ENCODE measurements at regions not wholly inside any gene's neighbourhood (a gene's known extent, or its start where the extent isn't known, plus 50 kb on each side); places are given as distances from the start of the nearest gene placed in this dataset.

- H3K4me3 ChIP-seq (ENCODE audit: low read depth in 1 of 2, low read length in 2 of 2) = no peak overlapping the region
- no peak overlapping the region for H3K9ac ChIP-seq (ENCODE audit: low read depth, low read length)
- no peaks in the 10 kb centered on the region for H3K27me3 ChIP-seq (ENCODE audit: insufficient read depth, low read length, poor library complexity)
- no peak overlapping the region for H3K27ac ChIP-seq (ENCODE audit: low read length)
- no peaks in the 10 kb centered on the region for H4K20me1 ChIP-seq (ENCODE audit: insufficient read depth, low read length)
- no peak overlapping the region for H3K4me2 ChIP-seq (ENCODE audit: insufficient read depth, low read length)
- no peak overlapping the region for H2AFZ ChIP-seq (ENCODE audit: low read depth, low read length)
- H3K36me3 ChIP-seq (ENCODE audit: insufficient read depth, low read length) = no peaks in the 10 kb centered on the region
- DNase-seq (no peak), ATAC-seq (ENCODE audit: insufficient read depth, low read depth) (no peak)
- no peaks in the 10 kb centered on the region for H3K9me3 ChIP-seq (ENCODE audit: insufficient read depth, low read length, severe bottlenecking)
- H3K4me1 ChIP-seq (ENCODE audit: insufficient read depth, low read length) = no peaks in the 10 kb centered on the region
- no peaks in the 10 kb centered on the region for H3K79me2 ChIP-seq (ENCODE audit: insufficient read depth, low read length)
- no peak for TF ChIP-seq EZH2 (IDR thresholded peaks at IDR 0.05; ENCODE audit: borderline replicate concordance, low read depth, low read length, severe bottlenecking)
These were observed 115.4 kb upstream of the CDC42EP3 start for GRCh38 chr2:37786854-37787253.

DNA sequence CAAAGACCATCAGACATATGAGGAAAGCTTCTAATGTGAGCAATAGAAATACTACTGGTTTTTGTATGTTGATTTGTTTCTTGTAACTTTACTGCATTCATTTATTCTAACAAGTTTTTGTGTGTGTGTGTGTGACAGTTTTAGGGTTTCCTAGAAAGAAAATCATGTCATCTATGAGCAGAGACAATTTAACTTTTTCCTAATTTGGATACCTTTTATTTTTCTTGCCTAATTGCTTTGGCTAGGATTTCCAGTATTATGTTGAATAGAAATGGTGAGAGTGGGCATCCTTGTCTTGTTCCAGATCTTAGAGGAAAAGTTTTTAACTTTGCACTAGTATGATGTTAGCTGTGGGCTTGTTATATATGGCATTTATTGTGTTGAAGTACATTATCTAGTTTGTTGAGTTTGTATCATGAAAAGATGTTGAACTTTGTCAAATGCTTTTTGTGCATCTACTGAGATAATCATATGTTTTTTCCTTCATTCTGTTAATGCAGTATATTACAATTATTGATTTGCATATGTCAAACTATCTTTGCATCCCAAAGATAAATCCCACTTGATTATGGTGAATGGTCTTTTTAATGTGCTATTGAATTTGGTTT, 117.3 kb upstream of the CDC42EP3 start:
- H3K9me3 ChIP-seq (ENCODE audit: insufficient read depth, low read length, severe bottlenecking) = no peaks in the 10 kb centered on the region
- H4K20me1 ChIP-seq (ENCODE audit: insufficient read depth, low read length) = no peaks in the 10 kb centered on the region
- no peak overlapping the region for H3K9ac ChIP-seq (ENCODE audit: low read depth, low read length)
- no peak for TF ChIP-seq EZH2 (IDR thresholded peaks at IDR 0.05; ENCODE audit: borderline replicate concordance, low read depth, low read length, severe bottlenecking)
- TF ChIP-seq, protein P1, sequence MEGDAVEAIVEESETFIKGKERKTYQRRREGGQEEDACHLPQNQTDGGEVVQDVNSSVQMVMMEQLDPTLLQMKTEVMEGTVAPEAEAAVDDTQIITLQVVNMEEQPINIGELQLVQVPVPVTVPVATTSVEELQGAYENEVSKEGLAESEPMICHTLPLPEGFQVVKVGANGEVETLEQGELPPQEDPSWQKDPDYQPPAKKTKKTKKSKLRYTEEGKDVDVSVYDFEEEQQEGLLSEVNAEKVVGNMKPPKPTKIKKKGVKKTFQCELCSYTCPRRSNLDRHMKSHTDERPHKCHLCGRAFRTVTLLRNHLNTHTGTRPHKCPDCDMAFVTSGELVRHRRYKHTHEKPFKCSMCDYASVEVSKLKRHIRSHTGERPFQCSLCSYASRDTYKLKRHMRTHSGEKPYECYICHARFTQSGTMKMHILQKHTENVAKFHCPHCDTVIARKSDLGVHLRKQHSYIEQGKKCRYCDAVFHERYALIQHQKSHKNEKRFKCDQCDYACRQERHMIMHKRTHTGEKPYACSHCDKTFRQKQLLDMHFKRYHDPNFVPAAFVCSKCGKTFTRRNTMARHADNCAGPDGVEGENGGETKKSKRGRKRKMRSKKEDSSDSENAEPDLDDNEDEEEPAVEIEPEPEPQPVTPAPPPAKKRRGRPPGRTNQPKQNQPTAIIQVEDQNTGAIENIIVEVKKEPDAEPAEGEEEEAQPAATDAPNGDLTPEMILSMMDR (IDR thresholded peaks at IDR 0.05; ENCODE audit: borderline replicate concordance, extremely low read depth, low read length, poor library complexity, severe bottlenecking) = no peak
- no peak overlapping the region for H2AFZ ChIP-seq (ENCODE audit: low read depth, low read length)
- no peak overlapping the region for H3K27ac ChIP-seq (ENCODE audit: low read length)
- ATAC-seq (ENCODE audit: insufficient read depth, low read depth) = no peak
- DNase-seq = no peak
- no peaks in the 10 kb centered on the region for H3K4me1 ChIP-seq (ENCODE audit: insufficient read depth, low read length)
- H3K79me2 ChIP-seq (ENCODE audit: insufficient read depth, low read length) = no peaks in the 10 kb centered on the region
- H3K27me3 ChIP-seq (ENCODE audit: insufficient read depth, low read length, poor library complexity) = no peaks in the 10 kb centered on the region
- no peaks in the 10 kb centered on the region for H3K36me3 ChIP-seq (ENCODE audit: insufficient read depth, low read length)
- no peak overlapping the region for H3K4me3 ChIP-seq (ENCODE audit: low read depth in 1 of 2, low read length in 2 of 2)
- H3K4me2 ChIP-seq (ENCODE audit: insufficient read depth, low read length) = no peak overlapping the region

DNA sequence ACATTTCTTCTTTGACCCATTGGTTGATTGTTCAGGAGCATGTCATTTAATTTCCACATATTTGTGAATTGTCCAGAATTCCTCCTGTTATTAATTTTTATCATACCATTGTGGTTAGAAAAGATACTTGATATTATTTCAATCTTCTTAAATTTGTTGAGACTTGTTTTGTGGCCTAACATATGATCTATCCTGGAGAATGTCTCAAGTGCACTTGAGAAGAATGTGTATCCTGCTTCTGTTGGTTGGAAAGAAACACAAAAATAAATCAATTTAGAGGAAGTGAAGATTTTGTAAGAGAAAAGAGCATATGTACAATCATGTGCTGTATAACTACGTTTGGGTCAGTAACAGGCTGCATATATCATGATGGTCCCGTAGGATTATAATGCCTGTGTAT, 118.6 kb upstream of the CDC42EP3 start:
- H3K27me3 ChIP-seq (ENCODE audit: insufficient read depth, low read length, poor library complexity) = no peaks in the 10 kb centered on the region
- no peak overlapping the region for H2AFZ ChIP-seq (ENCODE audit: low read depth, low read length)
- H3K9me3 ChIP-seq (ENCODE audit: insufficient read depth, low read length, severe bottlenecking) = no peaks in the 10 kb centered on the region
- no peak overlapping the region for H3K4me2 ChIP-seq (ENCODE audit: insufficient read depth, low read length)
- H4K20me1 ChIP-seq (ENCODE audit: insufficient read depth, low read length) = no peaks in the 10 kb centered on the region
- ATAC-seq (ENCODE audit: insufficient read depth, low read depth) (no peak), DNase-seq (no peak)
- no peaks in the 10 kb centered on the region for H3K79me2 ChIP-seq (ENCODE audit: insufficient read depth, low read length)
- H3K27ac ChIP-seq (ENCODE audit: low read length) = no peak overlapping the region
- H3K36me3 ChIP-seq (ENCODE audit: insufficient read depth, low read length) = no peaks in the 10 kb centered on the region
- no peak overlapping the region for H3K9ac ChIP-seq (ENCODE audit: low read depth, low read length)
- TF ChIP-seq EZH2 (IDR thresholded peaks at IDR 0.05; ENCODE audit: borderline replicate concordance, low read depth, low read length, severe bottlenecking) = no peak
- TF ChIP-seq, protein P1 (IDR thresholded peaks at IDR 0.05; ENCODE audit: borderline replicate concordance, extremely low read depth, low read length, poor library complexity, severe bottlenecking) = no peak
- H3K4me1 ChIP-seq (ENCODE audit: insufficient read depth, low read length) = no peaks in the 10 kb centered on the region
- H3K4me3 ChIP-seq (ENCODE audit: low read depth in 1 of 2, low read length in 2 of 2) = no peak overlapping the region

DNA sequence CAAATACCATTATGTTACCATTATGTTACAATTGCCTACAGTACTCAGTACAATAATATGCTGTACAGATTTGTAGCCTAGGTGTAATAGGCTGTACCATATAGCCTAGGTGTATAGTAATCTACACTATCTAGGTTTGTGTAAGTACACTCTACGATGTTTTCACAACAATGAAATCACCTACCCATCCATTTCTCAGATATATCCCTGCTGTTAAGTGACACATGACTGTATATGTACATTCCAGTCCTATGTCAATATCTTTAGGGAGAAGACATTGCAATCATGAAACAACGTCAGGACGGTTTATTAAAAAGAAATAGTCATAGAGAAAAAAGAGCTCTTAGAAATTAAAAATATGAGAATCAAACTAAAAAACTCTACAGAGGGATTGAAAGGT, 119.0 kb upstream of the CDC42EP3 start:
- H3K4me3 ChIP-seq (ENCODE audit: low read depth in 1 of 2, low read length in 2 of 2) = no peak overlapping the region
- no peaks in the 10 kb centered on the region for H3K27me3 ChIP-seq (ENCODE audit: insufficient read depth, low read length, poor library complexity)
- no peaks in the 10 kb centered on the region for H3K36me3 ChIP-seq (ENCODE audit: insufficient read depth, low read length)
- no peak overlapping the region for H3K9ac ChIP-seq (ENCODE audit: low read depth, low read length)
- TF ChIP-seq, protein P1 (IDR thresholded peaks at IDR 0.05; ENCODE audit: borderline replicate concordance, extremely low read depth, low read length, poor library complexity, severe bottlenecking) = no peak
- no peak for TF ChIP-seq EZH2 (IDR thresholded peaks at IDR 0.05; ENCODE audit: borderline replicate concordance, low read depth, low read length, severe bottlenecking)
- ATAC-seq (ENCODE audit: insufficient read depth, low read depth) = no peak
- H2AFZ ChIP-seq (ENCODE audit: low read depth, low read length) = no peak overlapping the region
- no peak for DNase-seq
- H3K4me2 ChIP-seq (ENCODE audit: insufficient read depth, low read length) = no peak overlapping the region
- no peaks in the 10 kb centered on the region for H3K4me1 ChIP-seq (ENCODE audit: insufficient read depth, low read length)
- no peaks in the 10 kb centered on the region for H4K20me1 ChIP-seq (ENCODE audit: insufficient read depth, low read length)
- no peaks in the 10 kb centered on the region for H3K79me2 ChIP-seq (ENCODE audit: insufficient read depth, low read length)
- no peaks in the 10 kb centered on the region for H3K9me3 ChIP-seq (ENCODE audit: insufficient read depth, low read length, severe bottlenecking)
- no peak overlapping the region for H3K27ac ChIP-seq (ENCODE audit: low read length)

Measured in DND-41 (cell line).